CD8-positive, alpha-beta memory T cell (primary cell): ENCODE measurements at regions not wholly inside any gene's neighbourhood (a gene's known extent, or its start where the extent isn't known, plus 50 kb on each side); places are given as distances from the start of the nearest gene placed in this dataset.
A peak's percentile ranks its signal among the peaks of the same experiment; 100 is the strongest.
"Not testable (repeated sequence)": the region's sequence is repeated elsewhere in the genome, so short reads cannot be mapped to it uniquely, and the experiment has no call there.

ENCODE experiments used
- CTCF ChIA-PET: fragments of 350-600 bp; sonication (Branson Sonifier 250); formaldehyde crosslinking; loops from one replicate; lab custom pipeline; 2021; ENCODE audit warnings: antibody characterized with exemption; lab: Charles Lee
- POLR2A ChIA-PET: fragments of 350-600 bp; sonication (Branson Sonifier 250); formaldehyde crosslinking; loops from one replicate; lab custom pipeline; 2021; ENCODE audit warnings: antibody characterized with exemption; lab: Charles Lee
- DNase-seq, 5 donors: peaks; one replicate each; pipeline versions ENCODE4 v3.0.0 to v3.0.0-alpha.2; 2020 to 2022; ENCODE audit warnings: mixed read lengths in 1 of 5
- H3K27ac ChIP-seq: one replicate; pipeline ENCODE4 v1.7.0; 2013; ENCODE audit warnings: low read depth, mild to moderate bottlenecking, low read length, moderate library complexity
- H3K27me3 ChIP-seq: 2 replicates; pipeline ENCODE4 v1.7.0; 2013; ENCODE audit warnings: low read length, mild to moderate bottlenecking; ENCODE audit not compliant: insufficient read depth, poor library complexity, severe bottlenecking
- H3K36me3 ChIP-seq: 2 replicates; pipeline ENCODE4 v1.7.0; 2013; ENCODE audit warnings: mild to moderate bottlenecking, low read length, moderate library complexity; ENCODE audit not compliant: insufficient read depth
- H3K4me1 ChIP-seq: 2 replicates; pipeline ENCODE4 v1.7.0; 2013; ENCODE audit warnings: mild to moderate bottlenecking, low read length, moderate library complexity; ENCODE audit not compliant: insufficient read depth
- H3K4me3 ChIP-seq: 2 replicates; pipeline ENCODE4 v1.7.0; 2013; ENCODE audit warnings: mild to moderate bottlenecking, low read length
- H3K9me3 ChIP-seq: 2 replicates; pipeline ENCODE4 v1.7.0; 2013; ENCODE audit warnings: mild to moderate bottlenecking, low read length
- H3K27ac Mint-ChIP-seq, 8 donors: one replicate each; pipeline ENCODE4 v1.8.0; 2020 to 2021; ENCODE audit warnings: mixed read lengths in 8 of 8, mild to moderate bottlenecking in 6 of 8, inconsistent platforms in 3 of 8, moderate library complexity in 3 of 8
- H3K27me3 Mint-ChIP-seq, 2 donors: one replicate each; pipeline ENCODE4 v1.8.0; 2020 to 2021; ENCODE audit warnings: mixed read lengths in 2 of 2, mild to moderate bottlenecking in 1 of 2, moderate library complexity in 1 of 2
- H3K36me3 Mint-ChIP-seq, 3 donors: one replicate each; pipeline ENCODE4 v1.8.0; 2020 to 2021; ENCODE audit warnings: mixed read lengths in 3 of 3, inconsistent platforms in 1 of 3, mild to moderate bottlenecking in 1 of 3
- H3K4me1 Mint-ChIP-seq, 3 donors: one replicate each; pipeline ENCODE4 v1.8.0; 2020 to 2021; ENCODE audit warnings: mixed read lengths in 3 of 3, inconsistent platforms in 1 of 3, mild to moderate bottlenecking in 1 of 3
- H3K4me3 Mint-ChIP-seq, 7 donors: one replicate each; pipeline ENCODE4 v1.8.0; 2020 to 2021; ENCODE audit warnings: mixed read lengths in 7 of 7, mild to moderate bottlenecking in 6 of 7, moderate library complexity in 4 of 7, inconsistent platforms in 2 of 7
- H3K9me3 Mint-ChIP-seq, 5 donors: one replicate each; pipeline ENCODE4 v1.8.0; 2020 to 2022; ENCODE audit warnings: mixed read lengths in 5 of 5, mild to moderate bottlenecking in 3 of 5, moderate library complexity in 2 of 5, inconsistent platforms in 1 of 5

GRCh38 chr4:64079316-64079715 is 329.9 kb downstream of the TECRL start:
- CTCF ChIA-PET, result no interaction called here
- H3K4me3 Mint-ChIP-seq, result no peak overlapping the region

GRCh38 chr4:64068096-64068495 is 341.2 kb downstream of the TECRL start:
- Histone ChIP-seq H3K4me3 (no peak overlapping the region), H3K27me3 (no peaks in the 10 kb centered on the region), H3K9me3 (peaks cover 4% of the 10 kb centered on the region), H3K4me1 (no peaks in the 10 kb centered on the region), H3K36me3 (no peaks in the 10 kb centered on the region), H3K27ac (no peak overlapping the region)
- Mint-ChIP-seq H3K27me3 (no peaks in the 10 kb centered on the region), H3K27ac (no peak overlapping the region), H3K4me1 (no peaks in the 10 kb centered on the region), H3K36me3 (no peaks in the 10 kb centered on the region), H3K4me3 (no peak overlapping the region), H3K9me3 (peaks cover 4 to 17% (median 8%) of the 10 kb centered on the region in 5 donors)
- ChIA-PET POLR2A (no interaction called here), CTCF (no interaction called here)
- no peak for DNase-seq

More at GRCh38 chr4:64079316-64079715, 329.9 kb downstream of the TECRL start:
- Histone ChIP-seq H3K27me3 (no peaks in the 10 kb centered on the region), H3K27ac (no peak overlapping the region), H3K36me3 (no peaks in the 10 kb centered on the region), H3K9me3 (no peaks in the 10 kb centered on the region), H3K4me1 (no peaks in the 10 kb centered on the region), H3K4me3 (no peak overlapping the region)
- Mint-ChIP-seq H3K4me1 (no peaks in the 10 kb centered on the region), H3K36me3 (no peaks in the 10 kb centered on the region), H3K9me3 (peaks cover 2 to 11% (median 9%) of the 10 kb centered on the region in 5 donors), H3K27ac (no peak overlapping the region), H3K27me3 (no peaks in the 10 kb centered on the region)
- POLR2A ChIA-PET, result no interaction called here
- no peak for DNase-seq

GRCh38 chr4:64062991-64063390 is 346.3 kb downstream of the TECRL start:
- Histone ChIP-seq H3K27ac (no peak overlapping the region), H3K4me3 (no peak overlapping the region), H3K36me3 (no peaks in the 10 kb centered on the region), H3K9me3 (no peaks in the 10 kb centered on the region), H3K27me3 (no peaks in the 10 kb centered on the region), H3K4me1 (no peaks in the 10 kb centered on the region)
- POLR2A ChIA-PET, result no interaction called here
- Mint-ChIP-seq H3K4me3 (no peak overlapping the region), H3K27me3 (no peaks in the 10 kb centered on the region), H3K36me3 (no peaks in the 10 kb centered on the region), H3K4me1 (no peaks in the 10 kb centered on the region), H3K27ac (no peak overlapping the region), H3K9me3 (peaks cover 3 to 14% (median 7%) of the 10 kb centered on the region in 5 donors)
- DNase-seq, result no peak
- CTCF ChIA-PET, result no interaction called here

GRCh38 chr4:64037033-64037432 is 372.2 kb downstream of the TECRL start:
- DNase-seq, result peak in 1 of 5 donors; percentile 43
- H3K4me3 ChIP-seq, H3K36me3 ChIP-seq, H3K27ac ChIP-seq, H3K4me1 ChIP-seq, POLR2A ChIA-PET, H3K4me1 Mint-ChIP-seq, H3K4me3 Mint-ChIP-seq, H3K36me3 Mint-ChIP-seq, H3K27ac Mint-ChIP-seq, H3K27me3 Mint-ChIP-seq, H3K27me3 ChIP-seq, H3K9me3 ChIP-seq, CTCF ChIA-PET: not testable (repeated sequence)
- peaks cover 9 to 20% (median 13%) of the 10 kb centered on the region in 5 donors for H3K9me3 Mint-ChIP-seq

- no peak for DNase-seq
- H3K27me3 Mint-ChIP-seq, result no peaks in the 10 kb centered on the region
- no peak overlapping the region for H3K4me3 Mint-ChIP-seq
- no peak overlapping the region for H3K4me3 ChIP-seq
- ChIA-PET POLR2A (no interaction called here), CTCF (no interaction called here)
- no peaks in the 10 kb centered on the region for H3K27me3 ChIP-seq
- H3K27ac Mint-ChIP-seq, result no peak overlapping the region
- H3K4me1 ChIP-seq, result no peaks in the 10 kb centered on the region
- H3K36me3 ChIP-seq, result no peaks in the 10 kb centered on the region
- no peaks in the 10 kb centered on the region for H3K36me3 Mint-ChIP-seq
- no peak overlapping the region for H3K27ac ChIP-seq
- no peaks in the 10 kb centered on the region for H3K4me1 Mint-ChIP-seq
- H3K9me3 Mint-ChIP-seq, result peaks cover 14 to 34% (median 18%) of the 10 kb centered on the region in 5 donors
- no peaks in the 10 kb centered on the region for H3K9me3 ChIP-seq
These were observed 386.7 kb downstream of the TECRL start for GRCh38 chr4:64022560-64022959.

GRCh38 chr4:64016893-64017292 is 392.4 kb downstream of the TECRL start:
- H3K9me3 Mint-ChIP-seq, result peaks cover 5 to 22% (median 10%) of the 10 kb centered on the region in 5 donors
- POLR2A ChIA-PET, result no interaction called here
- H3K4me3 Mint-ChIP-seq, result no peak overlapping the region

GRCh38 chr4:64014647-64015046 is 394.6 kb downstream of the TECRL start:
- ChIA-PET CTCF (no interaction called here), POLR2A (no interaction called here)
- DNase-seq, result no peak
- Histone ChIP-seq H3K27ac (no peak overlapping the region), H3K9me3 (no peaks in the 10 kb centered on the region), H3K27me3 (no peaks in the 10 kb centered on the region), H3K4me3 (no peak overlapping the region), H3K36me3 (no peaks in the 10 kb centered on the region), H3K4me1 (no peaks in the 10 kb centered on the region)
- H3K36me3 Mint-ChIP-seq, result no peaks in the 10 kb centered on the region
- H3K9me3 Mint-ChIP-seq, result peaks cover 6 to 17% (median 10%) of the 10 kb centered on the region in 5 donors
- no peak overlapping the region for H3K27ac Mint-ChIP-seq
- no peaks in the 10 kb centered on the region for H3K27me3 Mint-ChIP-seq
- H3K4me1 Mint-ChIP-seq, result no peaks in the 10 kb centered on the region
- H3K4me3 Mint-ChIP-seq, result no peak overlapping the region

More at GRCh38 chr4:64016893-64017292, 392.4 kb downstream of the TECRL start:
- no peaks in the 10 kb centered on the region for H3K36me3 ChIP-seq
- CTCF ChIA-PET, result no interaction called here
- Mint-ChIP-seq H3K36me3 (no peaks in the 10 kb centered on the region), H3K27ac (no peak overlapping the region), H3K27me3 (no peaks in the 10 kb centered on the region), H3K4me1 (no peaks in the 10 kb centered on the region)
- H3K27me3 ChIP-seq, result no peaks in the 10 kb centered on the region
- H3K4me1 ChIP-seq, result no peaks in the 10 kb centered on the region
- no peak overlapping the region for H3K27ac ChIP-seq
- no peak overlapping the region for H3K4me3 ChIP-seq
- no peak for DNase-seq
- no peaks in the 10 kb centered on the region for H3K9me3 ChIP-seq

GRCh38 chr4:64001229-64001898 is 407.9 kb downstream of the TECRL start:
- Histone ChIP-seq H3K4me1 (no peaks in the 10 kb centered on the region), H3K9me3 (no peaks in the 10 kb centered on the region), H3K36me3 (no peaks in the 10 kb centered on the region), H3K4me3 (no peak overlapping the region), H3K27ac (no peak overlapping the region), H3K27me3 (no peaks in the 10 kb centered on the region)
- H3K36me3 Mint-ChIP-seq, result no peaks in the 10 kb centered on the region
- ChIA-PET POLR2A (no interaction called here), CTCF (no interaction called here)
- DNase-seq, result no peak
- no peak overlapping the region for H3K27ac Mint-ChIP-seq
- no peaks in the 10 kb centered on the region for H3K4me1 Mint-ChIP-seq
- no peak overlapping the region for H3K4me3 Mint-ChIP-seq
- peaks cover 14 to 46% (median 21%) of the 10 kb centered on the region in 5 donors for H3K9me3 Mint-ChIP-seq
- H3K27me3 Mint-ChIP-seq, result no peaks in the 10 kb centered on the region
